ENCODE measurements at regions not wholly inside any gene's neighbourhood (a gene's known extent, or its start where the extent isn't known, plus 50 kb on each side); places are given as distances from the start of the nearest gene placed in this dataset.

GRCh38 chr18:41602034-41602433 is 353.0 kb upstream of the PIK3C3 start:
- TF ChIP-seq CTCF (IDR thresholded peaks at IDR 0.05; ENCODE audit: low read length) (no peak), EZH2 (IDR thresholded peaks at IDR 0.05; ENCODE audit: borderline replicate concordance, low read length) (no peak)
